Skeletal muscle satellite cell (primary cell): ENCODE measurements at regions not wholly inside any gene's neighbourhood (a gene's known extent, or its start where the extent isn't known, plus 50 kb on each side); places are given as distances from the start of the nearest gene placed in this dataset.
A peak's percentile ranks its signal among the peaks of the same experiment; 100 is the strongest.

ENCODE experiments used
- H3K27me3 ChIP-seq: 2 replicates; pipeline ENCODE4 v1.7.0; 2013; ENCODE audit warnings: low read length; ENCODE audit not compliant: control insufficient read depth, insufficient read depth
- H3K36me3 ChIP-seq: 2 replicates; pipeline ENCODE4 v1.7.0; 2013; ENCODE audit warnings: mild to moderate bottlenecking, control low read depth, low read length; ENCODE audit not compliant: insufficient read depth
- H3K4me1 ChIP-seq: 2 replicates; pipeline ENCODE4 v1.7.0; 2013; ENCODE audit warnings: low read length; ENCODE audit not compliant: control insufficient read depth, insufficient read depth
- H3K4me2 ChIP-seq: 2 replicates; pipeline ENCODE4 v1.7.0; 2013; ENCODE audit warnings: mild to moderate bottlenecking, low read length
- H3K4me3 ChIP-seq: 2 replicates; pipeline ENCODE4 v1.7.0; 2013; ENCODE audit warnings: low read length
- H3K9ac ChIP-seq: 2 replicates; pipeline ENCODE4 v1.7.0; 2013; ENCODE audit warnings: mild to moderate bottlenecking, low read depth, low read length, moderate library complexity
- H3K9me3 ChIP-seq: replicated peaks from 2 replicates; pipeline ENCODE4 v1.7.0; 2013; ENCODE audit warnings: mild to moderate bottlenecking, control low read depth, low read length

GRCh38 chr7:17056491-17057142, 174.8 kb upstream of the AGR3 start:
- H3K27me3 ChIP-seq: no peaks in the 10 kb centered on the region
- peaks cover 28% of the 10 kb centered on the region for H3K4me1 ChIP-seq
- H3K4me3 ChIP-seq: no peak overlapping the region
- no peak overlapping the region for H3K9ac ChIP-seq
- H3K36me3 ChIP-seq: no peaks in the 10 kb centered on the region
- no peak overlapping the region for H3K4me2 ChIP-seq
- no peaks in the 10 kb centered on the region for H3K9me3 ChIP-seq

- Histone ChIP-seq H3K4me2 (no peak overlapping the region), H3K27me3 (no peaks in the 10 kb centered on the region), H3K9me3 (no peaks in the 10 kb centered on the region), H3K36me3 (no peaks in the 10 kb centered on the region), H3K4me3 (no peak overlapping the region), H3K9ac (no peak overlapping the region), H3K4me1 (peaks cover 28% of the 10 kb centered on the region)
Observed at GRCh38 chr7:17057143-17057509, 175.3 kb upstream of the AGR3 start.

- Histone ChIP-seq H3K9me3 (no peaks in the 10 kb centered on the region), H3K9ac (peak overlapping the region; percentile 48), H3K36me3 (no peaks in the 10 kb centered on the region), H3K4me3 (no peak overlapping the region), H3K4me1 (peaks cover 31% of the 10 kb centered on the region), H3K27me3 (no peaks in the 10 kb centered on the region), H3K4me2 (peak overlapping the region; percentile 43)
Observed at GRCh38 chr7:17058568-17058967, 176.8 kb upstream of the AGR3 start.

- Histone ChIP-seq H3K9ac (no peak overlapping the region), H3K36me3 (no peaks in the 10 kb centered on the region)
Observed at GRCh38 chr7:17060051-17060450, 178.3 kb upstream of the AGR3 start.

GRCh38 chr7:17061443-17061842, 179.7 kb upstream of the AGR3 start:
- Histone ChIP-seq H3K9me3 (no peaks in the 10 kb centered on the region), H3K36me3 (no peaks in the 10 kb centered on the region), H3K4me3 (no peak overlapping the region), H3K4me1 (peaks cover 27% of the 10 kb centered on the region), H3K4me2 (no peak overlapping the region), H3K27me3 (no peaks in the 10 kb centered on the region), H3K9ac (no peak overlapping the region)

More at GRCh38 chr7:17060051-17060450, 178.3 kb upstream of the AGR3 start:
- peaks cover 31% of the 10 kb centered on the region for H3K4me1 ChIP-seq
- H3K4me2 ChIP-seq: no peak overlapping the region
- H3K27me3 ChIP-seq: no peaks in the 10 kb centered on the region
- H3K4me3 ChIP-seq: no peak overlapping the region
- no peaks in the 10 kb centered on the region for H3K9me3 ChIP-seq

GRCh38 chr7:17062151-17063044, 180.6 kb upstream of the AGR3 start:
- Histone ChIP-seq H3K4me3 (no peak overlapping the region), H3K9me3 (no peaks in the 10 kb centered on the region), H3K27me3 (no peaks in the 10 kb centered on the region), H3K4me1 (peaks cover 20% of the 10 kb centered on the region), H3K4me2 (no peak overlapping the region), H3K9ac (no peak overlapping the region), H3K36me3 (no peaks in the 10 kb centered on the region)

GRCh38 chr7:17063045-17063383, 181.2 kb upstream of the AGR3 start:
- Histone ChIP-seq H3K27me3 (no peaks in the 10 kb centered on the region), H3K4me1 (peaks cover 15% of the 10 kb centered on the region), H3K4me2 (no peak overlapping the region), H3K4me3 (no peak overlapping the region), H3K9ac (no peak overlapping the region), H3K36me3 (no peaks in the 10 kb centered on the region), H3K9me3 (no peaks in the 10 kb centered on the region)

GRCh38 chr7:17067691-17068090, 185.9 kb upstream of the AGR3 start:
- Histone ChIP-seq H3K4me1 (peaks cover 2% of the 10 kb centered on the region), H3K9me3 (no peaks in the 10 kb centered on the region), H3K4me2 (no peak overlapping the region), H3K9ac (no peak overlapping the region), H3K36me3 (no peaks in the 10 kb centered on the region), H3K27me3 (no peaks in the 10 kb centered on the region), H3K4me3 (no peak overlapping the region)

GRCh38 chr7:17069146-17069545, 187.4 kb upstream of the AGR3 start:
- no peak overlapping the region for H3K4me2 ChIP-seq
- no peaks in the 10 kb centered on the region for H3K9me3 ChIP-seq
- H3K36me3 ChIP-seq: no peaks in the 10 kb centered on the region
- no peak overlapping the region for H3K4me3 ChIP-seq
- no peaks in the 10 kb centered on the region for H3K27me3 ChIP-seq
- no peak overlapping the region for H3K9ac ChIP-seq
- H3K4me1 ChIP-seq: no peaks in the 10 kb centered on the region

- Histone ChIP-seq H3K9ac (no peak overlapping the region), H3K36me3 (no peaks in the 10 kb centered on the region), H3K4me3 (no peak overlapping the region), H3K9me3 (no peaks in the 10 kb centered on the region), H3K27me3 (no peaks in the 10 kb centered on the region), H3K4me1 (no peaks in the 10 kb centered on the region), H3K4me2 (no peak overlapping the region)
Observed at GRCh38 chr7:17070231-17070708, 188.5 kb upstream of the AGR3 start.

GRCh38 chr7:17071866-17072265, 190.1 kb upstream of the AGR3 start:
- Histone ChIP-seq H3K36me3 (no peaks in the 10 kb centered on the region), H3K4me3 (no peak overlapping the region), H3K4me2 (no peak overlapping the region), H3K4me1 (no peaks in the 10 kb centered on the region), H3K9ac (no peak overlapping the region), H3K9me3 (no peaks in the 10 kb centered on the region), H3K27me3 (no peaks in the 10 kb centered on the region)
